ENCODE measurements at regions not wholly inside any gene's neighbourhood (a gene's known extent, or its start where the extent isn't known, plus 50 kb on each side); places are given as distances from the start of the nearest gene placed in this dataset.

DNA sequence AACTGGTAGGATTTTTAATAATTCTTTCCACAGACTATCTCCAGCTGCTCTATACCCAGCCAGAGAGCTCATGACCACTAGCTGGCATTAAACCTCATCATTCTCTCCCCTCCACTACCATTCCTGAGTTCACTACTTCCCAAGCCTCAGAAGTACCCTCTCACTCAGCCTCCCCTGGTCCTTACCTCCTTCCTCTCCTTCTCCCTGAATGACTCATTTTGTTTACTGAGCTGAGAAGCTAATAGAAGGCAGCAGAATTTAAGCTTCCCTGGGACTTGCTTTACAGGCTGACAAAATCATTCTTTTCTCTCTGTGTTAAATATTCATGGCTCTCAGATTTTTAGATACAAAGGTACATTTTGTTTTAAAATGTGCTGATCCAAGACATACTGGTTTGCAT, 305.4 kb downstream of the TLR4 start:
- Histone ChIP-seq H3K27ac (no peak overlapping the region), H3K27me3 (no peaks in the 10 kb centered on the region), H3K36me3 (no peaks in the 10 kb centered on the region), H3K9me3 (no peaks in the 10 kb centered on the region), H3K4me3 (no peak overlapping the region), H3K4me1 (no peaks in the 10 kb centered on the region)
- intact Hi-C loops (cut with DNase I; ENCODE audit: low total_unique reads) = no loop called here
- DNase-seq = no peak
- TF ChIP-seq POLR2A (IDR thresholded peaks at IDR 0.05) = no peak
- TF ChIP-seq, protein P1, sequence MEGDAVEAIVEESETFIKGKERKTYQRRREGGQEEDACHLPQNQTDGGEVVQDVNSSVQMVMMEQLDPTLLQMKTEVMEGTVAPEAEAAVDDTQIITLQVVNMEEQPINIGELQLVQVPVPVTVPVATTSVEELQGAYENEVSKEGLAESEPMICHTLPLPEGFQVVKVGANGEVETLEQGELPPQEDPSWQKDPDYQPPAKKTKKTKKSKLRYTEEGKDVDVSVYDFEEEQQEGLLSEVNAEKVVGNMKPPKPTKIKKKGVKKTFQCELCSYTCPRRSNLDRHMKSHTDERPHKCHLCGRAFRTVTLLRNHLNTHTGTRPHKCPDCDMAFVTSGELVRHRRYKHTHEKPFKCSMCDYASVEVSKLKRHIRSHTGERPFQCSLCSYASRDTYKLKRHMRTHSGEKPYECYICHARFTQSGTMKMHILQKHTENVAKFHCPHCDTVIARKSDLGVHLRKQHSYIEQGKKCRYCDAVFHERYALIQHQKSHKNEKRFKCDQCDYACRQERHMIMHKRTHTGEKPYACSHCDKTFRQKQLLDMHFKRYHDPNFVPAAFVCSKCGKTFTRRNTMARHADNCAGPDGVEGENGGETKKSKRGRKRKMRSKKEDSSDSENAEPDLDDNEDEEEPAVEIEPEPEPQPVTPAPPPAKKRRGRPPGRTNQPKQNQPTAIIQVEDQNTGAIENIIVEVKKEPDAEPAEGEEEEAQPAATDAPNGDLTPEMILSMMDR (IDR thresholded peaks at IDR 0.05) = no peak

DNA sequence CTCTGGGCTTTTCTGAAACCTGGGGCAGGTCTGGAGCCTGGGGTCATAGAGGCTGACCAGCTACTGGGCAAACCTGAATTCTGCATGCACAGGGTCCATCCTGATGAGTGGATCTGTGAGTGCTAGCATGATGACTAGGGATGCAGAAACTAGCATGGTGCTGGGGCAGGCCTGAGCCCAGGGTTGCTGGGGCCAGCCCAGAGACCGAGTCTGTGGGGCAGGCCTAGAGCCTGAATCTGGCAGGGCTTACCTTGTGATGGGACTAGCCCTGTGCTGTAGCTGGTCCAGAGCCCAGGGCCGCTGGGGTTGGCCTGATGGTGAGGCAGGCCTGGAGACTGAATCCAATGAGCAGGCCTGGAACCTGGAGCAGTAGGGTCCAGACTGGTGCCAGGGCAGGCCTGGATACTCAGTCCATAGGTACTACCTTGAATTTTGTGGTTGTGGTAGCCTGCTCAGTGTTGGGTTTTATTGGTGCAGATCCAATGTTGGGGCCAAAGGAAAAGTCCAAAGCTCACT, 313.5 kb downstream of the TLR4 start:
- no peak for TF ChIP-seq POLR2A (IDR thresholded peaks at IDR 0.05)
- TF ChIP-seq, protein P1 (IDR thresholded peaks at IDR 0.05) = no peak
- Histone ChIP-seq H3K9me3 (no peaks in the 10 kb centered on the region), H3K4me1 (no peaks in the 10 kb centered on the region), H3K4me3 (no peak overlapping the region), H3K27me3 (no peaks in the 10 kb centered on the region), H3K36me3 (no peaks in the 10 kb centered on the region), H3K27ac (no peak overlapping the region)
- intact Hi-C loops (cut with DNase I; ENCODE audit: low total_unique reads) = no loop called here
- no peak for DNase-seq

DNA sequence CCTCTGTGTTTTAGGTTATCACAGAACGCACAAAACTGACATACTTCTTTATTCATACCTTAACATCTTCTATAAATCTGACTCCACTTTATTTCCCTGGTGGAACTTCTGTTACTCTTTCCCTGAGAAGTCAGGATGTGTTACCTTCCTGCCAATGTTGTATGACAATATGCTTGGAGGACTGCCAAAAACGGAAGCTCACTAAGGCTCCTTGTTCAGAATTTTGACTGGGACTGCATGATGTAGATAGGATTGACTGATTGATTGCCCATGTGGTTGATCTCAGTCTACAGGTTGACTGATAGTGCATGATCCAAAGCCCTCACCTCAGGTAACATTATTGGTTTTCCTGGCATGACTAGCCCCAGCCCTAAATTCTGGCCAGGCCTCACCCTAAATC, 319.4 kb downstream of the TLR4 start:
- H3K4me3 ChIP-seq = no peak overlapping the region
- H3K27ac ChIP-seq = no peak overlapping the region
- no peaks in the 10 kb centered on the region for H3K4me1 ChIP-seq
- no peaks in the 10 kb centered on the region for H3K36me3 ChIP-seq
- intact Hi-C loops (cut with DNase I; ENCODE audit: low total_unique reads) = no loop called here
- no peak for DNase-seq
- TF ChIP-seq POLR2A (IDR thresholded peaks at IDR 0.05) = no peak
- TF ChIP-seq, protein P1 (IDR thresholded peaks at IDR 0.05) = no peak
- no peaks in the 10 kb centered on the region for H3K9me3 ChIP-seq
- H3K27me3 ChIP-seq = no peaks in the 10 kb centered on the region

DNA sequence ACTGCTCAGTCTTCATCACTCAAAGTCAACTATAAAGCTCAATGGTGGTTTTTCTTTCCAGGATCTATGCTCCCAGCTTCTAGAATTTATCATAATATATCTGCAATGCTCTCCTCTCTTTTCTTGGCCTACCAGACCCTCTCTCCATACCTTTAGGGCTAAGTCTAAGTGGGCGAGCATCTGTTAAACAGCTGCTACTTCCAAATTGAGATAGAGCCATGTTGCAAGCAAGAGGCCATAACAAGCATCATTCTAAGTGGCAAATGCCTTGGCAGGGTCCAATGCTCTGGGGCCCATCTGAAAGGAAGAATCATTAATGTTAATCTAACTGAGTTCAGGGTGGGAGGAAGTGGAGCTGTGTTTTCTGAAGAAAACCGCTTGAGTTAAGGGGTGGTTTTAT, 324.0 kb downstream of the TLR4 start:
- intact Hi-C loops (cut with DNase I; ENCODE audit: low total_unique reads) = no loop called here
- TF ChIP-seq, protein P1 (IDR thresholded peaks at IDR 0.05) = no peak
- TF ChIP-seq POLR2A (IDR thresholded peaks at IDR 0.05) = no peak

DNA sequence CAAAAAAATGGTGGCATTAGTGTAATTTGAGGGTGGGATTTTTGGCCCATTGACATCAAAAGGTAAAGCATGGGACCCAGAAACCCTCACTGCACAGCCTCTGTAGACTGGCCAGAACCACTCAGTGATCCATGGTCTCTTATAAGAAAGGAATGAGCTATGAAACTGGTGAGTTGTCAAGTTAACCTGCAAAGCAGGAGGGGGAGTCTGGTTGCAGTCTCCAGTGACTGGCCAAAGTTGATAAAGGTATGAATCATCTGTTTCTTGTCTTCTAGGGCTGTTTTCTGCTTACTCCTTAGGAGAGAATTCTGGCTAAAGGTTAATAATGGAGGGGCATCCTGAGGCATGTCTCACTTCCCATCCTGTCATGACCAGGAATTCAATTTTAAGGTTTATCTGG, 325.2 kb downstream of the TLR4 start:
- no peak for TF ChIP-seq POLR2A (IDR thresholded peaks at IDR 0.05)
- TF ChIP-seq, protein P1 (IDR thresholded peaks at IDR 0.05) = no peak
- no peaks in the 10 kb centered on the region for H3K9me3 ChIP-seq
- intact Hi-C loops (cut with DNase I; ENCODE audit: low total_unique reads) = no loop called here
- H3K4me1 ChIP-seq = no peaks in the 10 kb centered on the region
- DNase-seq = no peak
- no peaks in the 10 kb centered on the region for H3K36me3 ChIP-seq
- no peak overlapping the region for H3K4me3 ChIP-seq
- H3K27ac ChIP-seq = no peak overlapping the region
- no peaks in the 10 kb centered on the region for H3K27me3 ChIP-seq

More for the DNA sequence above, 324.0 kb downstream of the TLR4 start:
- Histone ChIP-seq H3K4me3 (no peak overlapping the region), H3K27me3 (no peaks in the 10 kb centered on the region), H3K36me3 (no peaks in the 10 kb centered on the region), H3K27ac (no peak overlapping the region), H3K9me3 (no peaks in the 10 kb centered on the region), H3K4me1 (no peaks in the 10 kb centered on the region)
- no peak for DNase-seq
